Fibroblast of skin of right biceps (primary cell): ENCODE measurements at regions not wholly inside any gene's neighbourhood (a gene's known extent, or its start where the extent isn't known, plus 50 kb on each side); places are given as distances from the start of the nearest gene placed in this dataset.
"Not testable (repeated sequence)": the region's sequence is repeated elsewhere in the genome, so short reads cannot be mapped to it uniquely, and the experiment has no call there.

ENCODE experiments used
- DNase-seq: peaks from one replicate; pipeline ENCODE4 v3.0.0-alpha.2; 2013

GRCh38 chr4:71211748-71212147 is 127.1 kb upstream of the SLC4A4 start:
- DNase-seq, result peak; percentile 85

- DNase-seq, result peak; percentile 53
These were observed 126.6 kb upstream of the SLC4A4 start for GRCh38 chr4:71212216-71212615.

DNA sequence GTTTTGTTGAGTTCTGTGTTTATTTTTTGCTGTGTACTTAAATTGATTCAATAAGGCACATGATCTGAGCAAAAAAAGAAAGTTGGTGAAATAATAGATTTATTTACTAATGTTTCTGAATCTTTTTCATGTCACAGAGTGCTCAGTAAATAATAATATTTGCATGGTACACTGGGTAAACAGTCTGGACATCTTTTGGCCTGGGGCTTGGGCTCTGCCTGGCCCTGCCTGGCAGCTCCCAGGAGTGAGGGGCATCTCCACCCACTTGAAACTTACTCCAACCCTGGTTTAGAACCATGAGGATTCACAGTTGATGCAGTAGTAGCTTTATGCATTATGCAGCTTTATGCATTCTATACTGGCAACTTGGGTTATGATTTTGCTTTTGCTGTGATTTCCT is 124.2 kb upstream of the SLC4A4 start:
- no peak for DNase-seq

DNA sequence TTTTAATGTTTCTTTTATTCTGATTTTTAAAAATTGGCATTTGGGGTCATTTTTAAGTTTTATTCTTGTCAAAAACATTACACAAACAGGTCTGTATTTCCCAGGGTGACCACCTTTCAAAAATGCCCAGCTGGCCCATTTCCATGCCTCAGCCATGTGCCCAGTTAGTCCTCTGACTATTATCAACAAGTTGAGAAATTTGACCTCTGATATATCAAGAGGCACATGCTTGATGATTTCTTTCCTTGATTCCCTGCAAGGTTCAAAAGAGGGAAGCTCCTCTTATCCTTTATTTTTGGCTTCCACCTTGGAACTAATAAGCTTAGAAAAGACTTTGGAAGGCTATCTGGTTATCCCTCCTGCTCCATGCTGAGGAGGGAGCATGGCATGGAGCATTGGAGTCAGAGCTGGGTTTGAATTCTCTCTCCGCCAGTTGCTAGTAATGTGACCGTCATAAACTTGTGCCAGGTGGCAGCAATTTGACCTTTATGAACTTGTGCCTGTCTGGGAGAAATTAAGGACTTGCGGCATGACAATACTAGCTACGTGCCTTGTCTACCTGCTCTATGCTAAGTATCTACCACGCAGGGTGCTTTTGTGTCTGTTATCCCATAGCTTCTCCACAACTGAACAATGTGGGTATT is 122.4 kb upstream of the SLC4A4 start:
- DNase-seq, result no peak

DNA sequence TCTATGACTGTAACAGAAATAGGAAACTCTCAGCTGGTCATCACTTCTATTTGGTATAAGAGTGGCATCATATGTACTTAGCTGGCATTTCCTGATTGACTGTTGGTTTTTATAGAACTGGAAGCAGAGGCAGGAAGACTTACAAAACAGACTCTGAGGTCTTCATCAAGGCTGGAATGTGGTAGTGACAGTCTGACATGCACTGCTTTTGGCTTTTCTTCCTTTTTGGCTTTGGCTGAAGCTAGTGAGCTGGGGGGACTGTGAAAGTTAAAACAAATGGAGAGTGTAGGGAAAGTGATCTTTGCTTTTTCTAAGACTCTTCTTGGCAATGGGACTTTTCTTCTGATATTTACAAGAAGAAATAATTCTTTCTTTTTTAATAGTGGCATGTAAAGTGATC is 121.1 kb upstream of the SLC4A4 start:
- DNase-seq, result peak; percentile 59

- DNase-seq, result not testable (repeated sequence)
These were observed 118.0 kb upstream of the SLC4A4 start for GRCh38 chr4:71220848-71221247.

- no peak for DNase-seq
These were observed 117.0 kb upstream of the SLC4A4 start for GRCh38 chr4:71221510-71222466.

DNA sequence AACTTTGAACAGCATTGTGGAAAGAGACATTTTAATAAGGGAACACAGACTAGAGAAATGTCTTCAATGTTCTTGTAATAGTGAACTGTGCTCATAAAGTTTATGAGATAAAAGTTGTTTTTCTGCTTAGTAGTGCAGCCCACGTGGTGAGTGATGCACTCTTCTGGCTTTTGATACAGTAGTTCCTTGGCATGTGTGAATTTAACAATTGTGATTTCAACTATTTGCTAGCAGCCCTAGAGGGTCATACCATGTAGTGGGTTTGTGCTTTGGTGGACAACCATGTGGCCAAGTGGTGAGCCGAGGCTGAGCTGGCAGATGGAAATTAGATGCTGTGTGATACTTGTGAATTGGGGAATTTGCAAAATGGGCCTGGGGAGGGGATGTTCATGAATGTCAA is 116.2 kb upstream of the SLC4A4 start:
- DNase-seq, result peak; percentile 15

DNA sequence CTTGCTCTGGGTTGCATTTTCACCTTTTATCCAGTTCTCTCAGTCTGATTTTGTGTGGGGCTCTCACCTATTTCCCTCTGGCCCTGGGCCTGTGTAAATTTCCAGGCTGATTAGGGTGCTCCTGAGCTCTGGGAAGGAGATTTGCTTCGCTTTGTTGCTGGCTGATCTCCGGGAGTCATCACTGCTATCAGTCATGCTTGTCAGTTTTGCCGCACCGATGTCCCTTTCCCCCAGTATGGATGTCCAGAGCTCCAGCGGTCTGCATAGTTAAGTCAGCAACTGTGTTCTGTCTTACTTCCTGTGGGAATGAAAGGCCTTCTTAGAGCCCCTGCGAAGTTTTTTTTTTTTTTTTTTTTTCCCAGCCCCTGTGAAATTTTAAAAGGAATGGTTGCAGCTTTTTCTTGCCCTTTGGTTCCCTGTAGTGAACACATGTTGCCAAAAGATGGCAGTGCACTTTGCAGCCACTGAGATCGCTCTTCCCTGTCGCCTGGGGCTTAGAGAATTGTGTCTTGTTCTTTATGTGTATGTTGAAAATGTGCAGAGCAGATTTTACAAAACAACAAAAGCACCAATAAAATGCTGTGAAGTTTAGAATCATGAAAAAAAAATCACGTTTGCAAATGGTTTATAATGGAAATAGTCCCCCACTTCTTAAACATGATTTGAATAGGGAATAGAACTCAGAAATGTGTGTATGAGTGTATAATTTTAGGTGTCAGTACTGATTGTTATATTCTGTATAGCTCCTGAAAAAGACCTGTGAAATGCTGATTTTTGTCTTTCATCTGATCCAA is 109.1 kb upstream of the SLC4A4 start:
- peak; percentile 70 for DNase-seq

- DNase-seq, result peak; percentile 41
These were observed 108.3 kb upstream of the SLC4A4 start for GRCh38 chr4:71230271-71231128.

DNA sequence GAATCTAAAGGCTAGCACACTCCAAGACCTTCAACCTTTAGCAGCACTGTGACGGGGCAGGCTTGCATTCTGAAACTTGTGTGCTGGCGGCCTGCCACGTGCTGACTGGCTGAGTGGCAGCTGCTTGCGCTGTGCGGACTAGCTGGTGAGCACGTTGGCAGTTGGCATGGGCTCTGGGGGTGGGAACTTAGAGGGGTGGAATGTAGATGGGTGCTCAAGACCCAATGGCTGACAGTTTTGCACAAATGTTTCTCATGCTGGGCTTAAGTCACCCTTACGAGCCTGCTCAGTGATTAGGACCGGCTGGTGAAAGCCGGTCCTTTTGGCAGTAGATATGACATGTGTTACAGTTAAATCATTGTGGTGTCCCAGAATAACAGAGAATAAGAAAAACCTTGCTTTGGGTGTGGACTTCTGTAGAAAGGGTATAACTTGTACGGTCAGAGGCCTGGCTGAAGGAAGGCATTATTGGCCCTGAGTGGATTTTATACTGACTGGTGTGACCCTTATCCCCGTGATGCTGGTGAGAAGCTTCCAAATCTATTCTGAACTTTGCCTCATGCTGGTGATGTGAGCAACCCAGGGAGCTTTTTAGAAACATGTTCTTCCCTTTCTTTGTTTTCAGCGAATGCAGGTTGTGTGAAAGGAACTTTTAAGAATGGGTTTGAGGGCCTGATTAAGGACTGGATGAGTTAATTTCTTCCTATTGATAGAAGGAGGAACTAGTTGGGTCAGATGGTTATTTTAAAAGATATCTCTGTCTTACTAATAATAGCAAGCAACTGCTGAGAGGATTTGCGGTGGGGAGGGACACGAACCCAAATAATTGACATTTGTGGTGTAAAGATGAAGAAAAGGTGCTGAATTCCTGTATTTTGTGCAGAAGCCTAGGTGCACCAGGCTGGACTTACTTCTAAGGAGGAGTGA is 107.4 kb upstream of the SLC4A4 start:
- DNase-seq, result peak; percentile 68

GRCh38 chr4:71232056-71232430 is 106.8 kb upstream of the SLC4A4 start:
- peak; percentile 69 for DNase-seq

- no peak for DNase-seq
These were observed 106.0 kb upstream of the SLC4A4 start for GRCh38 chr4:71232846-71233245.

- no peak for DNase-seq
These were observed 103.3 kb upstream of the SLC4A4 start for GRCh38 chr4:71235311-71236201.

DNA sequence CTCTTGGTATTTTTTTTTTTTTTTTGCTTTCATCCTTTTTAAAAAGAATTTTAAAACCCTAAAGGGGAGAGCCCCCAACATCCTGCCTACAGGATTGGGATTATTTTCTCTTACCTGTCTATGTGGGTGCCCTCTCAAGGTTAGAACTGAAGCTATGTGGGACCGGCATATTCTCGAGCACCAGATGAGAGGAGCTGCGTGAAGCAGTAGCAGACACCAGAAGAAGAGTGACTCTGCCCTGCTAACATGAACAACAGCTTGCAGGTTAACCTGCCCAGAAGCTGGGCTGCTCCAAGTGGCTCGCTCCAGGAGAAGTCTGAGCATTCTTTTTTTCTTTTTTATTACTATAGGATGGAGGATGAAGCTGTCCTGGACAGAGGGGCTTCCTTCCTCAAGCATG is 102.6 kb upstream of the SLC4A4 start:
- no peak for DNase-seq

GRCh38 chr4:71237641-71238040 is 101.2 kb upstream of the SLC4A4 start:
- DNase-seq, result peak; percentile 19

GRCh38 chr4:71239365-71239764 is 99.5 kb upstream of the SLC4A4 start:
- peak; percentile 76 for DNase-seq

GRCh38 chr4:71240094-71240493 is 98.7 kb upstream of the SLC4A4 start:
- DNase-seq, result no peak

- no peak for DNase-seq
These were observed 97.1 kb upstream of the SLC4A4 start for GRCh38 chr4:71241501-71242288.
